Neural cell (in vitro differentiated cells): ENCODE measurements at regions not wholly inside any gene's neighbourhood (a gene's known extent, or its start where the extent isn't known, plus 50 kb on each side); places are given as distances from the start of the nearest gene placed in this dataset.

Source experiments
- H2AFZ ChIP-seq: fragments of 200-600, 300-800 bp; sonication (generic), shearing (Covaris generic); 2 replicates; pipeline ENCODE4 v1.6.0; 2014; ENCODE audit warnings: low read depth, mild to moderate bottlenecking, antibody characterized with exemption, low read length, moderate library complexity
- H3F3A ChIP-seq: fragments of 200-600 bp; shearing (Covaris generic); 2 replicates; pipeline ENCODE4 v1.6.1; 2016; ENCODE audit warnings: mild to moderate bottlenecking, moderate library complexity, mixed read lengths, antibody characterized with exemption, low read length; ENCODE audit not compliant: insufficient read depth, poor library complexity, severe bottlenecking
- H3K27ac ChIP-seq: fragments of 200-600, 300-800 bp; sonication (generic), shearing (Covaris generic); 2 replicates; pipeline ENCODE4 v1.5.1; 2014; ENCODE audit warnings: mild to moderate bottlenecking, low read length, moderate library complexity
- H3K27me3 ChIP-seq: fragments of 300-800, 200-600 bp; sonication (generic), shearing (Covaris generic); 2 replicates; pipeline ENCODE4 v1.6.0; 2014; ENCODE audit warnings: mild to moderate bottlenecking, low read depth, low read length, moderate library complexity; ENCODE audit not compliant: insufficient read depth
- H3K36me3 ChIP-seq: fragments of 300-800, 200-600 bp; sonication (generic), shearing (Covaris generic); 2 replicates; pipeline ENCODE4 v1.5.1; 2014; ENCODE audit warnings: mild to moderate bottlenecking, antibody characterized with exemption, low read length, moderate library complexity; ENCODE audit not compliant: insufficient read depth
- H3K4me2 ChIP-seq: fragments of 300-800, 200-600 bp; sonication (generic), shearing (Covaris generic); 2 replicates; pipeline ENCODE4 v1.6.0; 2014; ENCODE audit warnings: mild to moderate bottlenecking, low read length
- H3K4me3 ChIP-seq: fragments of 300-800, 200-600 bp; sonication (generic), shearing (Covaris generic); 2 replicates; pipeline ENCODE4 v1.5.1; 2014; ENCODE audit warnings: mild to moderate bottlenecking, low read length, moderate library complexity
- H3K79me2 ChIP-seq: fragments of 200-600 bp; shearing (Covaris generic); replicated peaks from 2 replicates; pipeline ENCODE4 v1.6.0; 2014; ENCODE audit warnings: mild to moderate bottlenecking, low read length, moderate library complexity; ENCODE audit not compliant: insufficient read depth
- H3K9ac ChIP-seq: fragments of 300-800, 200-600 bp; sonication (generic), shearing (Covaris generic); 2 replicates; pipeline ENCODE4 v1.6.1; 2016; ENCODE audit warnings: mild to moderate bottlenecking, low read length, mixed read lengths
- H3K9me2 ChIP-seq: fragments of 200-600 bp; shearing (Covaris generic); 2 replicates; pipeline ENCODE4 v1.6.1; 2016; ENCODE audit warnings: mild to moderate bottlenecking, low read length, mixed read lengths; ENCODE audit not compliant: insufficient read depth
- H3K9me3 ChIP-seq: fragments of 200-600, 300-800 bp; sonication (generic), shearing (Covaris generic); 2 replicates; pipeline ENCODE4 v1.6.1; 2016; ENCODE audit warnings: mild to moderate bottlenecking, mixed run types, low read length, moderate library complexity, mixed read lengths
- H4K20me1 ChIP-seq: fragments of 200-600 bp; shearing (Covaris generic); 2 replicates; pipeline ENCODE4 v1.6.1; 2016; ENCODE audit warnings: mild to moderate bottlenecking, mixed run types; ENCODE audit not compliant: insufficient read depth
- CTCF ChIP-seq: fragments of 450-650 bp; IDR thresholded peaks from 2 replicates; pipeline ENCODE4 v1.5.1; 2014; ENCODE audit warnings: antibody characterized with exemption, mild to moderate bottlenecking, moderate library complexity; ENCODE audit not compliant: poor library complexity, severe bottlenecking
- EP300 ChIP-seq: fragments of 450-650 bp; conservative IDR thresholded peaks from 2 replicates; pipeline ENCODE4 v1.6.1; 2014; ENCODE audit warnings: antibody characterized with exemption, mild to moderate bottlenecking, moderate library complexity; ENCODE audit not compliant: poor library complexity, severe bottlenecking
- EZH2 ChIP-seq: fragments of 200-600, 300-800 bp; shearing (Covaris generic), sonication (generic); IDR thresholded peaks from 2 replicates; pipeline ENCODE4 v1.6.1; 2014; ENCODE audit warnings: antibody characterized with exemption, low read length, borderline replicate concordance, mild to moderate bottlenecking; ENCODE audit not compliant: insufficient read depth, poor library complexity, severe bottlenecking
- MXI1 ChIP-seq: fragments of 450-650 bp; conservative IDR thresholded peaks from 2 replicates; pipeline ENCODE4 v1.6.1; 2014; ENCODE audit warnings: antibody characterized with exemption, mild to moderate bottlenecking; ENCODE audit not compliant: poor library complexity, severe bottlenecking
- POLR2AphosphoS5 ChIP-seq: IDR thresholded peaks from 2 replicates; pipeline ENCODE4 v1.6.1; 2012
- RAD21 ChIP-seq: fragments of 450-650 bp; conservative IDR thresholded peaks from 2 replicates; pipeline ENCODE4 v1.6.1; 2014; ENCODE audit warnings: antibody characterized with exemption, mild to moderate bottlenecking, moderate library complexity
- REST ChIP-seq: IDR thresholded peaks from 2 replicates; pipeline ENCODE4 v1.6.1; 2012; ENCODE audit warnings: borderline replicate concordance
- SMC3 ChIP-seq: fragments of 450-650 bp; conservative IDR thresholded peaks from 2 replicates; pipeline ENCODE4 v1.6.1; 2014; ENCODE audit warnings: antibody characterized with exemption, mild to moderate bottlenecking, moderate library complexity; ENCODE audit not compliant: poor library complexity
- TAF1 ChIP-seq: IDR thresholded peaks from 2 replicates; pipeline ENCODE4 v1.6.1; 2012; ENCODE audit warnings: low read depth

- H3F3A ChIP-seq: no peaks in the 10 kb centered on the region
- H3K9me3 ChIP-seq: no peaks in the 10 kb centered on the region
- no peaks in the 10 kb centered on the region for H3K27me3 ChIP-seq
- H3K4me2 ChIP-seq: no peak overlapping the region
- H3K9me2 ChIP-seq: no peaks in the 10 kb centered on the region
- no peaks in the 10 kb centered on the region for H3K79me2 ChIP-seq
- H3K27ac ChIP-seq: no peak overlapping the region
- TF ChIP-seq POLR2AphosphoS5 (no peak), EP300 (no peak), MXI1 (no peak), RAD21 (no peak), SMC3 (no peak), EZH2 (no peak), TAF1 (no peak), CTCF (no peak), REST (no peak)
- H3K4me3 ChIP-seq: no peak overlapping the region
- H2AFZ ChIP-seq: no peak overlapping the region
- no peaks in the 10 kb centered on the region for H3K36me3 ChIP-seq
- H3K9ac ChIP-seq: no peak overlapping the region
- no peaks in the 10 kb centered on the region for H4K20me1 ChIP-seq
These were observed 70.2 kb upstream of the PDE4B start for GRCh38 chr1:65722461-65722860.

DNA sequence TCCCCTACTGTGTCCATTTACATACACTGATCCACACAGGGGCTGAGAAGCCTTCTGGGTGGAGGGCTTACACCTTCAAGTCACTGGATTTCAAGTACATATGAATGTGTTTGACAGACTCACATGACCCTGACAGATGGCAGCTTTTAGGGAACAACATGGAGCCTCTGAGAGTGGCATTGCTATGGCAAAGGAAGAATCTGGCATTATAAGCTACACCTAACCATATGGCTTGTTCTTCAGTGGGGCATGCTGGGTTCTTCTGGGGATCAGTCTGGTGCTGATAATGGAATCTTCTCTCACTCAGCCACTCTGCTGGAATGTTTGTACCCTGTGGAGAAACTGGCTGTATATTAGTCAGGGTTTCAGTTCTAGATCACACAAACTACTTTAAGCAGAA, 68.5 kb upstream of the PDE4B start:
- Histone ChIP-seq H3F3A (no peaks in the 10 kb centered on the region), H3K9ac (no peak overlapping the region), H3K79me2 (no peaks in the 10 kb centered on the region), H3K9me2 (no peaks in the 10 kb centered on the region), H3K4me3 (no peak overlapping the region), H2AFZ (no peak overlapping the region), H3K36me3 (no peaks in the 10 kb centered on the region), H3K27ac (no peak overlapping the region), H3K9me3 (no peaks in the 10 kb centered on the region), H3K4me2 (no peak overlapping the region), H3K27me3 (no peaks in the 10 kb centered on the region), H4K20me1 (no peaks in the 10 kb centered on the region)
- TF ChIP-seq REST (no peak), POLR2AphosphoS5 (no peak), EP300 (no peak), EZH2 (no peak), MXI1 (no peak), TAF1 (no peak), SMC3 (no peak), CTCF (no peak), RAD21 (no peak)
